ENCODE measurements at regions not wholly inside any gene's neighbourhood (a gene's known extent, or its start where the extent isn't known, plus 50 kb on each side); places are given as distances from the start of the nearest gene placed in this dataset.
"Not testable (repeated sequence)": the region's sequence is repeated elsewhere in the genome, so short reads cannot be mapped to it uniquely, and the experiment has no call there.

DNA sequence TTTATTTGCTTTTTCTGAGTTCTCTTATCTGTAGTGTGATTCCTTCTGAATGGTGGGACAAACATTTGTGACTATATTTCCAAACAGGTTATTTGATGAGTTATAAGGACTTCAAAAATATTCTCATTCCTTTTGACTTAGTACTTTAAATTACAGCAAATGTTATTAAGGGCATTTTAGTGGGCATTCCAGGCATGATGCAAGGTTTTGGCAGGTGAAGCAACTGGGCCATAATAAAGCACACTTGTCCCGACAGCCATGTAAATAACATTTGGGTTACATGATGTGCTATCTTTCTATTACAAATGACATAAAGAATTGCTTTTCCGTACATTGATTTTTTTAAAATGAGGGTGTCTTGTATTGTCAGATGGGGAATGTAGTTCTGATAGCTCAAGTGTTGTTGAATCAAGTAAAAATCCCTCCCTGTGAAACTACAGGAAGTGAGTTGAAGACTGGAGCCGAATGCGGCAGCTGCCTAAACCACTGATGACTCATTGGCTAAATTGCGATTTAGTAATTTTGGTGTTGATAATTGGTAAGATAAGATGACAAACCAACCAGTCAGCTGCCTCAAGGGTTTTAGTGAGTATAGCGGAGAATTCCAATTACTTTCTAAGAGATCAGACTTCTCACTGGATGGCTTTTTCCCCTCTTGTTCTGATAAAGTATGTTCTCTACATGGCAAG lies 231.3 kb upstream of the NPY start:
- no peak for DNase-seq (ENCODE audit: low read depth, low spot score)

DNA sequence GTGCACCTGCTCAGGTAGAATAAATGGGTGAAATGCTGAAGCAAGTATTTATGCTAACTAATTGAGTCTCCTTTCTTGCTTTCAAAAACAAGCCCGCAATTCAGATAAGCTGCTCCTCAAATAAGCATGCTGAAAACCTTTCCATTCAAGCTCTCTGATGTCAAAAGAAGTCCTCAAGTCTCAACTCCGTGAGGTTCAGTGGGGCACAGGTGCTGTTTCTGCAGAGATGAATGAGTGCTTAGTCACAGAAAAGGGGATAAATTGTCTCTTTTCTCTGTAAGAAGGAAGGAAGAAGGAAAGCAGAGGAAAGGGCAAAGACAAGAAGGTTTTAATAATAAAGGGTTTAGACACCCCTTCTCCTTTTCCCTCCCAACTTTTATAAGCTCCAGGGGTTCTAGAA lies 229.8 kb upstream of the NPY start:
- DNase-seq (ENCODE audit: low read depth, low spot score) = no peak

DNA sequence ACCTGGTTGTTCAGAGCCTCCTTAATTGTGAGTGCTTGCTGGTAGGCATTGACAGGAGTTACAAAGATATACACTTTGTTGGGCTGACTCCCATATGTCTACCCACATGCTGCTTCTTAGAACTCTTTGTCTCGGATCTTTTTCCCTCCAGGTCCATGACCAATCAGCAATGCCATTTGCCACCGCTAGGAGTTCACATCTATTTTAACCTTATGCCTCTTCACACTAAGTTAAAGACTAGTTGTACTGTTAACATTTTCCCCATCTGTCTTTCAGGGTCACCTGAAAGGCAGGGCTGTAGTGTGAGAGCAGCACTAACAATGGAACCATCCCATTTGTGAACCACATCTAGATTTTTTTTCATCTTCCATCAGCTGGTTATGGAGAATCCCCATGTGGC lies 226.7 kb upstream of the NPY start:
- DNase-seq (ENCODE audit: low read depth, low spot score) = no peak

DNA sequence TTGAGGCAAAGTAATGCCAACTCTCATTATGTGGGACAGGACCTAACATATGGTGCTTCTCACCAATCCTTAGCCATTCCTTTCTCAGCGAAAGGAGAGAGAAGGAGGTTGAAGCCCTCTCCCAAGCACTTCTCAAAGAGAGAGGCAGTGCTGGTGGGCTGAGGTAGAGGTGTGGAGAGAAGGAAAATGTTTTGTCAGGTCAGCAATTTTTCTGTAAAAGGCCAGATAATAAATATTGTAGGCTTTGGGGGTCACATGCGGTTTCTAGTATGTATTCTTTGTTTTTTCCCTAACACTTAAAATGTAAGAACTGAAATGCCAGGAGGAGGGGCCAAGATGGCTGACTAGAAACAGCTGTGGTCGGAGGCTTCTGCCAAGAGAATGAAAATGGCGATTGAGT lies 225.0 kb upstream of the NPY start:
- no peak for DNase-seq (ENCODE audit: low read depth, low spot score)

DNA sequence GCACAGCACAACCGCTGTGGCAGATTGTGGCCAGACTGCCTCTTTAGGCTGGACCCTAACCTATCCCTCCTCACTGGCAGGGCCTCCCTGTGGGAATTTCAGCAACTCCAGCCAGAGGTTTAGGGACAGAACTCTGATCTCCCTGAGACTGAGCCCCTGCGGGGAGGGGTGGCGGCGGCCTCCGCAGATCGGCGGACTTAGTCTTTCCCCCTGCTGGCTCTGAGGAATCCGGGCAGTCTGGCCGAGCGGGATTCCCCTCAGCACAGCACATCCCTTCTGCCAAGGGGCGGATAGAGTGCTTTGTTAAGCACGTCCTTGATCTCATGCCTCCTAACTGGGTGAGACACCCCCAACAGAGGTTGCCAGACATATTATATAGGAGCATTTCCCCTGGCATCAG lies 224.2 kb upstream of the NPY start:
- DNase-seq (ENCODE audit: low read depth, low spot score) = no peak

DNA sequence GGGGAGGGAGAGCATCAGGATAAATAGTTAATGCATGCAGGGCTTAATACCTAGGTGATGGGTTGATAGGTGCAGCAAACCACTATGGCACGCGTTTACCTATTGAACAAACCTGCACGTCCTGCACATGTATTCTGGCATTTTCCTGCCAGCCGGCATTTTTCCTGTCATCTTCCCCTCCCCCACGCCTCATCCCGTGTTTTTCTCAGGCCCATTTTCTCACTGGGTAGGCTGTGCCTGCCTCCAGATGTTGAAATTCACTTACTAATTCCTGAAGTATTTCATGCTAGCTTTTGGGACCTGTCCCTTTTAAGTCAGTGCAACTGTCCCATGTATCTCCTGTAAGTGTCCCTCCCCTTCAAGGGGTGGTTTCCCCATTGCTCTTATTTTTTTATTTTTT lies 220.3 kb upstream of the NPY start:
- DNase-seq (ENCODE audit: low read depth, low spot score) = no peak

DNA sequence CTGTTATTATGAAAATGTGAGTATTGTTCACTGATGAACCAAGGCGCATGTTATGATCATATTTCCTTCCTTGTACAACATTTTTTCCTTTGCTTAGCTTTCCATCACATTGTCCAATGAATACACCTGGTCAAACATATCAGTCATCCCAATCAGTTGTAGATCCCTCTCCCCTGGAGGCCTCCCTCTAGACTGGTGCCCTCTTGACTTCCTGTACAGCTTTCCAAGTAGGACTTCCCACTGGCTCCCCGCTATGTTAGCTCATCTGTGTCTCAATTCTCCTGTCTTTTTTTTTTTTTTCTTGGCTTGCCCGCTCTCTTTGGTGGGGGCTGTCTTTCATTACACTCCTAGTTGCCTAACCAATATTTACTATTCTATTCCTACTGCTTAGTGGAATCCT lies 214.2 kb upstream of the NPY start:
- DNase-seq (ENCODE audit: low read depth, low spot score) = no peak

DNA sequence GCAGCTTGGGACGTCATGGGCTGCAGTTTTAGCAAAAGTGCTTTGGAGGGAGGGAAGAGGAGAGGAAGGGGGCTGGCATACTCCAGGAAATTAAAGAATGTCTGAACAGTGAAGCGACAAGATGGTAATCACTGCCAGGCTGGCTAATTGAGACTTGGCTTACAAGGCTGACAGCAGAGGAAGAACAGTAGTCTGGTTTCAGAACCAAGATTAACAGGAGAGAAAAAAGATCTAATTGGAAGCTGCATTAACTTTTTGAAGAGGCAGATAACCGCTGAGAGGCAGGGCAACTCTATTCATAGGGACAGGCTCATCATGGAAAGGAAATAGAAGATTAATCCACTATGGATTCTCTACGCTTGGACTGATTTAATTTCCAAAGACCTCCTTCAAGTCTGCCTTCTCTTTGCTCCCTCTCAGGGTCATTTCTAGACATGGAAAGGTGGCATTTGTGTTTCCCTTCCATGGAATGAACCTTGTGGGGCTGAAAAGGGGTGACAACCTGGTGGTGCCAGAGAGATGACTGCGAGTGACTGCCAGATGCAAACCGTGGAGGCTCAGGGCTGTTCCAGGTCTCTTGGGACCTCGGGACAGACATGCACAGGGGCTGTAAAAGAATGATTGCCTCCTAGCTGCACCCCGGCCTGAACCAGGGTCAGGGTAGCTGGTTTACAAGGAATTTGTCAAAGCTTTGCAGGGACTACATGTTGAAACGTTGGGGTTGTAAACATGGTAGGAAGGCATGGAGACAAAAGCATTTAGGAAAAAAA lies 210.2 kb upstream of the NPY start:
- no peak for DNase-seq (ENCODE audit: low read depth, low spot score)

DNA sequence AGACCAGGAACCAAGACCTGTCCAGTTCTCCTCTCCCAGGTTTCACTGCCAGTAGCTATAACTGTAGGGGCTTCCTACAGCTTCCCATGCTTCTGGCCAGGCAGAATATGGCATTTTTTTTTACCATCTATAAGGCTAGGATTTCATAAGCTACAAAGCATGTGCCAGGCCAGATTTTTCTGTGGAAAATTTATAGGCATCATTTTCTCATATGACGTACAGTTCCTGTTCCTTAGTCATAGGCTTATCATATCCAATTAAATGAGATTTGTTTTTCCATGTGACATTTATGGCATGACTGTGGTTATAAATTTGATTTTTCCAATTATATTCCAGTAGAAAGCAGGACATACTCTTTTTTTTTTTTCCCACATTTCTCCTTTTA lies 208.6 kb upstream of the NPY start:
- DNase-seq (ENCODE audit: low read depth, low spot score) = no peak

DNA sequence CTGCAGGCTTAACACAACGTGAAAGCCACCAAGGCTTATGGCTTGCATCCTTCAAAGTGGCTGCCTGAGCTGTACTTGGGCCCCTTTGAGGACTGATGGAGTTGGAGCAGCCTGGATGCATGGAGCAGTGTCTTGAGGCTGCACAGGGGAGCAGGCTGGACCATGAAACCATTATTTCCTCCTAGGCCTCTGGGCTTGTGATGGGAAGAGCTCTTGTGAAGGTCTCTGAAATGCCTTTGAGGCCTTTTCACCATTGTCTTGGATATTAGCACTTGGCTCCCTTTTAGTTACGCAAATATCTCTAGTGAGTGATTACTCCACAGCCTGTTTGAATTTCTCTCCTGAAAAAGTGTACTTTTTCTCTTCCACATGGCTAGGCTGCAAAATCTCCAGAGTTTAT lies 201.2 kb upstream of the NPY start:
- no peak for DNase-seq (ENCODE audit: low read depth, low spot score)

DNA sequence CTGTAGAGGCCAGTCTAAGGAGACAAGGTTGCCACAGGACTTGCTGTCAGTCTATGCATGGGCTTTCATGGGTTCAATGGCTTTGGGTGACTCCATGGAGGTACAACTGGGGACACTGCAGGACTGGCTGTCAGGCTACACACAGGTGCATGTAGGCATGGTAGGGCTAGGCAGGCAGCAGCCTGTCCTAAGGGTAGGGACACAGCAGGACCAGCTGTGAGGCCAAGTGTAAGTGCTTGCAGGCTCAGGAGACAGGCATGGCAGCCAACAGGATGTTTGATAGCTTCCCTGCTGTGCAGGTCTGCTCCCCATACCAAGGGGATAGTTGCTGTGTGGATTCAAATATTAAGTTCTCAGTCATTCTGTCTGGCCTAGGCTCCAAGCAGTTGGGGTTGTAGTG lies 181.0 kb upstream of the NPY start:
- DNase-seq (ENCODE audit: low read depth, low spot score) = no peak

DNA sequence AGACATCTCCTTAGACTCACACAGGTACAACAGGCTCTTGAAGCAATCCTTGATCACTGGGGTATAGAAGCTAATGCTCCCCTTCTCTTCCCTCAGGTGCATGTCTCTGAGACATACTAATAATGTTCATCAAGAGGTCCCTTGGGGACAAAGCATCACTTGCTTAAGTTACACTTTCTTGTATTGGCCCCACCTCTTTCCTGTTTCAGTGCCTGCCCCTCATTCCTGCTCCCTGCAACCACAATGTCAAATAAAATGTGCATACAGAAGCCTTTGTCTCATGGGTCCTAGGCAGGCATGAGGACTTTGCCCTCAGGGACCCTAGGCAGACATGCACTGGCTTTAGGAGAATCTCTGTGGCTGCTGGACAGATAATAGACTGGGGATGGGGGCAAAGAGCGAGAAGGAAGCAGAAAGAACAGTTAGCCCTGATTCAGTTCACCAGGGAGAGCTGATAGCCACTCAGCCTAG lies 175.0 kb upstream of the NPY start:
- no peak for DNase-seq (ENCODE audit: low read depth, low spot score)

DNA sequence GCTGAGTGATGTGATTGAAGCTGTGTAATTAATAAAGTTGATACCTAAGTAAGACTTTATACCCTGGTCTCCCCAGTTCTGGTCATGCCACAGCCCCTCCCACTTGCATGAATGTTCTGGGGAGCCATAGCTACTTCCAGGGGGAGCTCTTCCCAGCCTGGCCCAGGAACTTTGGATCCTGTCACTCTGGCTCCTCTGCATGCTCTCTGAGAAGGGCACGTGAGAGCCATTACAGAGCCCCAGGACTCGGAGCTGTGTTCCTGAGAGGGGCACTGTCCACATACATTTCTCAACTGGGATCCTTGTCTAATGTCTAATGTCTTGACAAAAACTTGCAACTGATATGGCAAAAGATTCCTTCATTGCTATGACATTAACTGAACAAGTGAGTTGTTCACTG lies 173.9 kb upstream of the NPY start:
- no peak for DNase-seq (ENCODE audit: low read depth, low spot score)

DNA sequence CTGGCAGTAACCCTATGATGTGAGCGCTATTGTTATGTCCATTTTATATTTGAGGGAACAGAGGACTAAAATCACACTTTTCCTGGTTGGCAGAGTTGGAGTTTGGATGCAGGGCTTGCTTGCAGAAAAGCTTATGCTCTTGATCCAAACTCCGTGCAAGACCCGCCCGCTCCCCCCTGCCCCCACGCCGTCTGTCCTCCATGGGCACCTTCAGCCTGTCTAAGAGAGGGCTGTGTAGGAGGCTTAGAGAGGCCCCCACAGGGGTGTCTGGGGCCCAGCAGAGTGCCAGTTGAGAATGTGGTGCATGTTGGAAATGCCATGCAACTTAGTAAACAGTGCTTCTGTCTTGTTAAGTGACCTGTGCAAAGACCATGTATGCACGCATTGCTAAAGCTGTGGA lies 170.5 kb upstream of the NPY start:
- no peak for DNase-seq (ENCODE audit: low read depth, low spot score)

DNA sequence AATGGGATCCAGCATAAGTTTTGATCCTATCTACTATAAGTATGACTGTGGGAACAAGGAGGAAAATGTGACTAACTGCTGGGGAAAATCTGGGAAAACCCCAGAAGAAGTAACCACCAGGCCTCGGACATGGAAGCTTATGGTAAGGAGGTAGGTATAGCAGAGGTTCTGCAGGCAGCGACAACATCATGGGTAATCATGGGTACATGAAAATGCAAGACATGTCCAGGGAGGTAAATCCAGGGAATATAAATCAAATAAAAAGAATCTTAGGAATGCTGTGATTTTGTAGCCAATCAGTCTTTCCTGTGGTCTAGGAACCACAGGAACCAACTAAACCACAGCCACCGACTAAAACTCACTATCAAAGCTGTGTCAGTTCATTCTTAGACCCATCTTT lies 168.3 kb upstream of the NPY start:
- no peak for DNase-seq (ENCODE audit: low read depth, low spot score)

DNA sequence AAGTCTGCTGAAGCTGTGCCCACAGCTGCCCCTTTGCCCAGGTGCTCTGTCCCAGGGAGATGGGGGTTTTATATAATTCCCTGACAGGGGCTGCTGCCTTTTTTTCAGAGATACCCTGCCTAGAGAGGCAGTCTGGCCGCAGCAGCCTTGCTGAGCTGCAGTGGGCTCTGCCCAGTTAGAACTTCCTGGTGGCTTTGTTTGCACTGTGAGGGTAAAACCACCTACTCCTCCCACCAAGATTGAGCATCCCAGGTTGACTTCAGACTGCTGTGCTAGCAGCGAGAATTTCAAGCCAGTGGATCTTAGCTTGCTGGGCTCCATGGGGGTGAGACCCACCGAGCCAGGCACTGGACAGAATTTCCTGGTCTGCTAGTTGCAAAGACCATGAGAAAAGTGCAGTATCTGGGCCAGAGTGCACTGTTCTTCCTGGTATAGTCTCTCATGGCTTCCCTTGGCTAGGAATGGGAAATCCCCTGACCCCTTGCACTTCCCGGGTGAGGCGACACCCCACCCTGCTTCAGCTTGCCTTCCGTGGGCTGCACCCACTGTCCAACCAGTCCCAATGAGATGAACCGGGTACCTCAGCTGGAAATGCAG lies 166.0 kb upstream of the NPY start:
- not testable (repeated sequence) for DNase-seq (ENCODE audit: low read depth, low spot score)

DNA sequence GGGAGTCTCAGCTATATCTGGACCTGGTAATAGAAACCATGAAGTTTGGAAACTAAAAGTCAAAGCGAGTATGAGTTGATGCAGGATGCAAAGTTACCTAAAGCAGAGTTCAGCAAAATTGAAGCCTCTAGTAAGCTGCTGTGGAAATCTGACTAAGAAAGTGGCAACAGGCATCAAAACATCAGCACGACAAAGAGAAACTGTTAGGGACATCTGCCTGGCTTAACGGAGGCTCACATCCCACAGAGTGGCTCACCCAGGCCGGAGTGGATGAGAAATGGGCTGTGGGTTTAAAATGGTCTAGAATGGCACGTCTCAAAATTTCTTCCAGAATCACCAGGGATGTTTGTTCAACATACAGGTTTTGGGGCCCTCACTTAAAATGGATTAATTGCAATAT lies 164.1 kb upstream of the NPY start:
- DNase-seq (ENCODE audit: low read depth, low spot score) = no peak

DNA sequence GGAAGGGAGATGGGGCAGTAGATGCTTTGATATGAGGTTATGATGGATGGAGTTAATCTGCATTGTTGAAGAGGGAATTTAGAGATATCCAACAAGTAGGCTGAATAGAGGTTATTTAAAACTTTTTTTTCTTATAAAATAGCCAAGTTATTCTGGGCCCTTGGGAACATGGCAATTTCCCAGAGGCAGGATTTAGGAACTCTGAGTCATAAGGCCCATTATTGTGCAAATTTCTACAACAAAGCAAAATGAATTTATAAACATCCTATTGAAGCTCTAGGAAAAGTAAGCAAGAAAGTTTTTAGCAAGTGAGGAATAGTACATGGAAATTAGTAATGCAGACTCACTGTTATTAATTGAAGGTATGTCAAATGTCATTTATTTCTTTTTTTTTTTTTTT lies 160.9 kb upstream of the NPY start:
- no peak for DNase-seq (ENCODE audit: low read depth, low spot score)

DNA sequence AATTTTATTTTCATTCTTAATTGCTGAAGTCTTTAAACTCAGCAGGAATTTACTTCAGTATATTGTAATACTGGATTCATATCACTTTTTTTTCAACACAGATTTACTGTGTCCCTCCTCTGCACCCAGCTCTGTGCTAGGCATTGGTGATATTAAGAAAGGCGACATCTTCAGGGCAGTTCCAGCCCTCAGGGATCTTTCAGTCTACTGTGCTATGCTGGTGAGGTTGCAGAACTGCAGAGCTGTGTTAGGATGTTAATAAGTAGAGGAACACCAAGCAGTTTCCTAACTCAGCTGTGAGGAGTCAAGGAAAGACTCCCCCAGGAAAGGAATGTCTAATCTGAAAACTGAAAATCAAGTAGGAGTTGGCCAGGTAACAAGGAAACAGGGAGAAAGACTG lies 158.2 kb upstream of the NPY start:
- no peak for DNase-seq (ENCODE audit: low read depth, low spot score)

DNA sequence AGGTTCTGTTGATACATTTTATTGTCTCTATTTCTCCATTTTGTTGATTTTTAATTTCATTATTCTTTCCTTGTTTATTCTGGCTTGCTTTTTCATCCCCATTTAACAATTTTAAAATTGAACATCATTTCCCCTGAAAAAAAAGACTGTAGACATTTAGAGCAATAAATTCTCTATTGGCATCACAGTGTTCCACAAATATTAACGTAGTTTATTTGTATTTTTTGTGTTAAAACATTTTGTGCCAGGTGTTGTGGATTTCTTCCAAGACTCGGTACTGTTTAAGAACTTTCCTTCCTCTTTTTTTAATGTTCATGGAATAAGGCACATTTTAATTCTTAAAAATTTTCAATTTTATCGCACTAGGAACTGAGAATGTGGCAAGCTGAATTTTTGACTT lies 156.1 kb upstream of the NPY start:
- no peak for DNase-seq (ENCODE audit: low read depth, low spot score)

DNA sequence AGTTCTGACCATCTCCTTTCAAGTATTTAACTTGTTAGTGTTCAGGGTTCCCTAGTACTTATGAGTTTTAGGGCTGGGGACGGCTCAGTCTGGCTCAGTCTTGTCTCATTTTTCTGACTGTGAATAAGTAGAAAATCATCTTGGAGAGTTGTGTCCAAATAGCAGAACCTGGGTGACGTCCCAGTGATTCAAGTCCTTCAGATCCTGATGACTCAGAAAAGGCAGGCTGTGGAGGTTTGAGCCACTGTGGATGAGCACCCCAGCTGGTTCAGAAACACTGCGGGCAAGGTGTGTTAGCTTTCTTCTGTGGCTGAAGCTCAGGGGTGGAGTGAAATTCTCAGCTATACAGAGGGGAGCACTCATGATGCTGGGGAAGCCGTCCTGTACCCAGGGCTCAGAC lies 154.4 kb upstream of the NPY start:
- no peak for DNase-seq (ENCODE audit: low read depth, low spot score)

DNA sequence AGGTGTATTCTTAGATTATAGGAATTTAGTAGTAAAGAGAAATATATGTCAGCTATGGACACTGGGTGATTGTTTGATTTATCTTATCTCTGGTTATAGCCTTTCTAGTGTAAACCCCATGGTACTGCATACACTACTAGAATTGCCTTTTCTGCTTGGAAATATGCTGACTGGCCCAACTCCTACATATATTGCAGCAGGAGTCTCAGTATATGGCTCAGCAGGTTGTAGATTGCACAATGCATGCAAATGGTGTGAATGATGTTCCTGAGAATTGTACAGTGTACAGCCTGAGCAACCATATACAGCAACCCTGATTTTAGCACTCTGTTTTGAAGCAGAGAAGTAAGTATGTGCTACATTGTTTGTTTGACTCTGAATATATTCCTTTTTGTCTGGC lies 153.4 kb upstream of the NPY start:
- no peak for DNase-seq (ENCODE audit: low read depth, low spot score)

DNA sequence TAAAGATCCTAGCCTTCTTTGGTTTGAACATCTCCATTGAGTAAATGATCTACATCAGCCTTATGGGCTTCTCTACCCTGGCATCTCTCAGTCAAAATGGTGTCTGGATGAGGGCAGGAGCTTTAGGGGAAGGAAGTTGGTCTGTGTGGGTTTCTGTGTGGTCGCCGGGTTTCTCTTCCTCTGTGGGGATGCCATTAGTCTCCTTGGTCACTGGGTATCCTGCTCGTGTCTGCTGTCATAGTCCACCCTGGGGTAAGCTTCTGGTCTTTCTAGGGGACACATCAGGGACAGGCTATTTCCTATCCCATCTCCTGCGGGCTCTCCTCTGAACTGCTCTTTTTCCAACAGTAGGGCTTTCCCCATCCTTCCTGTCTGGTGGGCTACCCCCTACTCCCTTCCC lies 150.3 kb upstream of the NPY start:
- no peak for DNase-seq (ENCODE audit: low read depth, low spot score)
